Activated CD4-positive, alpha-beta T cell treated with anti-CD3 and anti-CD28 coated beads, Interleukin-2, Interleukin-6, amounts not matched to agents 100 ng/mL and 50 ng/mL, durations not matched to agents 16 hours and 8 hours (primary cell): ENCODE measurements at regions not wholly inside any gene's neighbourhood (a gene's known extent, or its start where the extent isn't known, plus 50 kb on each side); places are given as distances from the start of the nearest gene placed in this dataset.
"Not testable (repeated sequence)": the region's sequence is repeated elsewhere in the genome, so short reads cannot be mapped to it uniquely, and the experiment has no call there.

Source experiments
- DNase-seq: peaks from one replicate; pipeline ENCODE4 v3.0.0-alpha.2; 2020

DNA sequence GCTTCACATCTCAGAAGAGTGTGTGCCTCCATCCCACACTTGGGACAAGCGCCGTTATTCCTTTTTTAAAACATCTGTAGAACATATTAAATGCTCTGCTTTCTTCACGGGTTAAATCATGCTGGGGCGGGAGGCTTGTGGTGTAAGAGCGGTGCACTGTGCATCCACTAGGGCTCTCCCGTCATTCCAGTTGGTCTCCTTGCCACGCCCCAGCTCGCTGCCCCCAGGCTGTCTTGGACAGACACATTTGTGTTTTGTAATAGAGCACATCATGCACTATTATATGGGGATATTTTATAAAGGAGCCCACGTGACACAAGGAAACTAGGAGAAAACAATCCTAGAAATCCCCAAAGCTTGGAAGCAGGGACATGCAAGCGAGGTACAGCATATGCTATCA, 87.7 kb upstream of the PLGLB2 start:
- DNase-seq, result not testable (repeated sequence)

DNA sequence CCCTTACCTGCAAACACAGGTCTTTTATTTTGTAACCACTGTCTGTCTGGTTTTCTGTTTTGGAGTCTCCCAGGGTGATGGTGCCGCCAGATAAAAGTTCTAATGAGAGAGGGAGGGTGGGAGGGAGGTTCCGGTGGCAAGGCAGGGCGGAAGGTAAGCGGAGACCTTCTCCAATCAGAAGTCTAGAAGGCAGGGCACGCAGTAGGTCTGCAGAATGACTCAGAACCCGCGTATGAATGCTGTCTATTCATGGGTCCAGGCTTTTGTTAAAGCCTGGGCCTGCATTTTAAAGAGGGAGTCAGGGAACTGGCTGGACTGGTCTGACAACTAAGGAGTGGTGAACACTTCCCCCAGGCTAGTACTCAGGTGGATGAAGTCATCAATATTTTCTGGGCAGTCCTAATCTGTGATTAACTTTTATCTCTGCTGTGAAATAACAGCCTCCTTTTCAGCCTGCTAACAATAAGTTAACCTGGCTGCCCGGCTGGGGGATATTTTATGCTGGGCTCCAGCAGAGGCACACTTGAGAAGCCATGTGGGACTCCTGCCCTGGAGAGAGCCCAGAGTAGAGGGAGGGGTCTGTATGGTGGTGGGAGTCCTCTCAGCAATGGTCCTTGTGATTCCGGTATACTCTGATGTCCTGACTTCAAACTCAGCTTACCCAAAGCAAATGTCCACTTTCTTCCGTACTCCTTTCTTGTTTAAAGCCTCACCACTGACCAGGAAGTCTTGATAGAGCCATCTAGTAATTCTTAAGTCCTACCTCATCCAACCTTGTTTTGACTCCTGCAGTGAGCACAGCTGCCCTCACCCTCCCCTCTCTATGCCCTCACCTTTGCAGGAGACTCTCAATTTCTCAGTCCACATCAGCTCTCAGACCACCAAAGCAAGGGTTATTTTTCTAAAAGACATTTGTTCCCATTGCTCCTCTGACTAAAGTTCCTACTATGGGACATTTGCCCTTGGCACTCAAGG, 85.3 kb upstream of the PLGLB2 start:
- DNase-seq, result not testable (repeated sequence)

DNA sequence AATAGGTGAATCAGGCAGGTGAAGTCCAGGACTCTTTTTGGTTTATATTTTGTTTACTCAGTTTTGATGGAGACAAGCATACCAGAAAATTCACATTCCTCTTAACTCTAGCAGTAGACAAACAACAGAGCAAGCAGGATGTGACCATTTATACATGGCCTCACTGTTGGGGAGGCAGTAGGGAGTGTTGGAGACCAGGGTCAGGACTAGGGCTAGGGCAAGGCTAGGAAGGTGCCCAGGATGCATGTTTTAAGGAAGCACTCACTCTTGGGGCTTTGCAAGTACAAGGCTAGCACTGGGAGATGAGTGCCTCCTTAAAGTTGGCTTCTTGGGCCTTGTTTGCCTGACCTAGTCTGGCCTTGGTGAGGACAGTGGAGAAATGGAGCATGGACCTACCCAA, 84.5 kb upstream of the PLGLB2 start:
- DNase-seq, result not testable (repeated sequence)

DNA sequence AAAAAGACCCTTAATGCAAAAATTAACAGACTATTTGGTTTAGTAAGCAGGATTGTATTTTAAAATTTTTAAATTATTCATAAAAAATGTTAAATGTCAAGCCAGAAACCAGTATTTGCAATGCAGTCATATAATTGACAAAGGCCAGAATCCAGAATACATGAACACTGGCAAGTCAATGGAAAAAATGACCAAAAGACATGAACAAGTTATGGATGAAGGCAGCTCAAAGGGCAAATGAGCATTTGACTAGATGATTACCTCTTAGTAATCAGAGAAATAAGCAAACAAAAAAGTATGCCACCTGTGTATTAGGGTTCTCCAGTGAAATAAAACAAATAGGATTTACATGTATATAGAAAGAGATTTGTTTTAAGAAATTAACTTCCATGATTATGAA, 80.9 kb upstream of the PLGLB2 start:
- not testable (repeated sequence) for DNase-seq

DNA sequence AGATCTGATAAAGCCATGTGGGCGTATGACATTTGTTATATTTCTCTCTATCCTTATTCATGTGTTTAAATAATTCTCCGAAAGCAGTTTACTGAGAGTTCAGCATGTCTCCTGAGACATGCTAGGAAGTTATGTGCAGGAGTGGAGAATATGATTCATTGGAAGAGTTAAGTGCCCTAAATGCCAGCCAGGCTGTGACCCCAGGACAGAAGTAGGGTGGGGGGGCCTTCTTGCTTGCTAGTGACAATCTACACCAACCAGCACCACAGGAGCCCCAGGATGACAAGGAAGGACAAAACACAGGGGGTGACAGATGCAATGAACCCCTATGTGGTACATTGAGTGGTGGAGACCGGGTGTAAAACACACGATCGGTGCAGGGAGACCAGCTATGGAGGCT, 79.5 kb upstream of the PLGLB2 start:
- DNase-seq, result not testable (repeated sequence)

DNA sequence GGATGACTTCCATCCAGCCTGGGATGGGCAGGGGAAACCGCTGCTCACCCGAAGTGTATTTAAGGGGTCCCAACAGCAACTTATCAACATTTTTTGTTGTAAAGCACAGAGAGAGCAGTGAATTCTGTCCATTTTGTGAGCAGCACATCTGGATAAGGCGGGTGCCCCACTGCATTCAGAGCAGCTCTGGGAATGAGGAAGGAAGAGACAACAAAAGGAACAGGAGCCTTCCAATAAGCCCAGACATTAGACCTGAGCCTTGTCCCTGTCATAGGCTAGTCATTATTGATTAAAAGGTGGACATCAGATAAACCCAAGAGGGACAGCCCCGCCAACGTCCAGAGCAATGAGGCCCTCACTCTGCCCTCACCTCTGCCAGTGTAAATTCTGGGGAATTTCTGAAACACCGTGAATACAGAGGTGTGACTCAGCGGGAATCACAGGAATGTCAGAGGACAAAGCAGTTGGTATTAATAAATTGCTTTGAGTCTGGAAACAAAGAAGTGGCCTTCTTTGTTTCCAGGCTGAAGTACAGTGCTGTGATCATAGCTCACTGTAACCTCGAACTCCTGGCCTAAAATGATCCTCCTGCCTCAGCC, 78.2 kb upstream of the PLGLB2 start:
- DNase-seq, result not testable (repeated sequence)

DNA sequence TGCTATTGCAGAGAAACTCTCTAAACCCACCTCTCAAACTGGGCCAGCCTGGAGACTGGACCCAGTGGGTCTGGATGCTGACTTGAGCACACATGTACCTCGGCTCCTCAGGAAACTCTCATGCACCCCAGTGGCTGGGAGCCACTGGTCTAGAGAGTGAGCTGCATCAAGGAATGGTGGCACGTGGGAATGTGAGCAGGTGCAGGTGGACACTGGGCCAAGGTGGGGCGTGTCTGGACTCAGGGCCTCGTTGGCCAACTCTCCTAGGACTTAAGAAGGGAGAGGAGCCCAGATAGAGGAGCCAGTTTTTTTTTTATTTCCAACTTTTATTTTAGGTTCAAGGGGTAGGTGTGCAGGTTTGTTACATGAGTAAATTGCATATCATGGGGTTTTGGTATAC, 75.5 kb upstream of the PLGLB2 start:
- DNase-seq, result not testable (repeated sequence)

DNA sequence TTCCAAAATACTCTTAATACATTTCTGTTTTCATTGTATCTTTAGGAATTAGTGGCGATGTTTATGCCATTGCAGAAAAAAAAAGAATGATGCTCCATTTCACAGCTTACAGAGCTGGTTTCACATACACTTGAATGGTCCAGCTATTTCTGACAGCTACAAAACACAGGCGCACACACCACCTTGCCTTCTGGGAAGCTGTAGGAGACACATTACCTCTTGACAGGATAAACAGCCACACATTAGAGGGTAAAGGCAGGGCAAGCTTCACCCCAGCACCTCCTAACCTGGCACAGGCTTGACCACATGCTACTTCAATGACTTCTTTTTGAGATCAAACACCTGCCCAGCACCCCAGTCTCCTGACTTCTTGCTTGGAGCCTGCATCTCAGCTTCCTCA, 73.2 kb upstream of the PLGLB2 start:
- DNase-seq, result not testable (repeated sequence)

DNA sequence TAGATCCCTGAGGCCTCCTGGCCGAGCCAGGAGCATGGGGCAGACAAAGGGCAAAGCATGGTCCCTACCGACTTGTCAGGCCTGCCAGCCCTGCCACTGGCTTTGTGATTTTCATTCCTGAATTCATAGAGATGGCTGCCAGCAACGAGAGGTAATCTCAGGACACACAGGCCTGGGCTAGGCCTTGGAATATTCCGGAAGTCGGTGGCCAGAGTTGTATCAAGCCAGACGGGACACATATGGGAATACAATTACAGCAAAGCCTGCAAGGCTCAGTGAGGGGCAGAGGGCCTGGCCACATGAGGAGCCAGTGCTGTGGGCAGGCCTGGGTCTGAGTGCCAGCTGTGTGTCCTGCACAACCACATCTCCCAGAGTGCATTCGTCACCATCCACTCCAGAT, 72.4 kb upstream of the PLGLB2 start:
- not testable (repeated sequence) for DNase-seq

DNA sequence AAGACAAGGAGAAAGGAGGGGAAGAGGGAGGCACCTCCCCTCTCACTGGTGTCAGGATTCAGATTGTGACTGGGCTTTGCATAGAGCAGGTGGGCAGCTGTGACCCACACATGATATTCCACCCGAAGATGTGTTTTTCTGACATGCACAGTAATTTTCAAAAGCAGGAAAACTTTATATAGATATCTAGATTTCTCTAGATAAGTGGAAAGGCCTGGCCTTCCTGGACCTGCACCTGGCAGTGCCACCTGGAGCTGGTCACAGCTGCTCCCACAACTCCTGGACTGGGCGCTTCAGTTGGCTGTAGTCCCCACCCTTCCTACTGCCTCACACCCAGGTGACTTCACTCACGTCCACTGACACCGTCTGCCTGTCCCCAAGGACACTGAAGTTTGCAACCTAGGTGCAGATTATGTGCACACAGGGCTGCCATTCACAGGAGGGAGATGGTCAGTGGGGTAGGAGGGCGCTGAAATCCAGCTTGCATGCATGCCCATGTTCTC, 70.4 kb upstream of the PLGLB2 start:
- not testable (repeated sequence) for DNase-seq

DNA sequence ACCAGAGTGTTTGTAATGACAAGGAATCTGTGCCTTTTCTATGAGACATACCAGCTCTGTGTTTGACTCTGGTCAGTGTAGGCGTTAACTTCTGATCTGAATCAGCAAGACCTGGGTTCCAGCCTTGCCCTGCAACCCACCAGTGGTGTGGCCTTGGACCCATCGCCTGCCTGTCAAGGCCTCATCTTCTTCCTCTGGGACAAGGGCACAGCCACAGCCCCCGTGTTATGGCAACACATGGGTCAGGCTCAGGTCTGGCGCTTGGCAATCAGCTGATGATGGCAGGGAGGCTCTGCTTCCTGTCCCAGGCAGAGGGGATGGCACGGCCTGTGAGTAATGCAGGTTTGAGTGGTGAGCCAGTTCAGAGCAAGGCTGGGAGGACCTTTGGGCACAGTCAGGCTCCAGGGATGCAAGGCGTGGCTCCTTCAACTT, 69.1 kb upstream of the PLGLB2 start:
- not testable (repeated sequence) for DNase-seq

DNA sequence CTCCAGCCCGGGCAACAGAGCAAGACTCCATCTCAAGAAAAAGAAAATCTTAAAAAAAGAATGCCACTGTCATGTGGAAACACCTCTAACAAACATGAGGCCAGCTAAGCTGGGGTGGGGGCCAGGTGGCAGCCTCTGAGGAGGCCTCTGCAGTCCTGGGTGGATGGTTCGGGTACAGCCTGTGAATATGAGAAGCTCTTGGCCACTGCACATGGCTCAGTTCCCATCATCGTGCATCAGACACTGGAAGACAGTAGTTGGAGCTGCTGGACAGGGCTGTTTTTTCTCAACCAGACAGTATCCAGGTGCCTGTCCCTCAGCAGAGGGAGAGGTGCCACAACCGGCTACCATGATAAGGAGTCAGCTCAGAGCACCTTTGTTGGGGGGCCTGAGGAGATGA, 67.9 kb upstream of the PLGLB2 start:
- DNase-seq, result not testable (repeated sequence)

DNA sequence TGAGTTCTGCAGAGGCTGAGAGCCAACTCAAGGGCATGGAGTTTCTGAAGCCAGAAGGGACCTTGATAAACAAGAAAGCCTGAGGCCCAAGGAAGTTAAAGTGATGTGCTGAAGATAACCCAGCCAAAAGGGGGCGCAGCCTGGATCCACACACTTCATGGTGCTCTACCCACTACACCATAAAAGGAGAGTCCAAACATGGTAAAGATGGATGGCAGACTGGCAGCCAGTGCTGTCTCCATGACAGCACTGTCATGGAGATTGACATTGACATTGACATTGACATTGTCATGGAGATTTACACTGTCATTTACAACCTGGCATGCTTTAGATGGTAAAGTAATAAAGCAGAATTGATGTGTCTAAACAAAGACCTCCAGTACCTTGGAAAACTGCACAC, 67.2 kb upstream of the PLGLB2 start:
- DNase-seq, result not testable (repeated sequence)

DNA sequence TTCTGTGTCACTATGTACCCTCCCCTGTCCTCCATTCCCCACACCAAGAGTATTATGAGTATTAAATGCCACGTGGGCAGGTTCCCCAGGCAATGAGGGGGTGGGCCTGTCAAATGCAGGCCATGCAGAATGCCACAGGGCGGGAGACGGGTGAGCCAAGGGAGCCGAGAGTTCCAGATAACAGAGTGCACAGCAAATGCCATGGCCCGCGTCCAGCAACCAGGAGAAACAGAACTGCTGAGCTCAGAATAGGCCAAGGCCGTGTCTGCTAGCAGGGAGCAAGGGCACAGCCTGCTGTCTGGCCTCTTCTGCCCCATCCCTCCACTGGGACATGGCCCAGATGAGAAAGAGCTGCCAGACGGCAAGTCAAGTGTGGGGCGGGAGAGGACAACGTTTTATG, 64.4 kb upstream of the PLGLB2 start:
- DNase-seq, result not testable (repeated sequence)

DNA sequence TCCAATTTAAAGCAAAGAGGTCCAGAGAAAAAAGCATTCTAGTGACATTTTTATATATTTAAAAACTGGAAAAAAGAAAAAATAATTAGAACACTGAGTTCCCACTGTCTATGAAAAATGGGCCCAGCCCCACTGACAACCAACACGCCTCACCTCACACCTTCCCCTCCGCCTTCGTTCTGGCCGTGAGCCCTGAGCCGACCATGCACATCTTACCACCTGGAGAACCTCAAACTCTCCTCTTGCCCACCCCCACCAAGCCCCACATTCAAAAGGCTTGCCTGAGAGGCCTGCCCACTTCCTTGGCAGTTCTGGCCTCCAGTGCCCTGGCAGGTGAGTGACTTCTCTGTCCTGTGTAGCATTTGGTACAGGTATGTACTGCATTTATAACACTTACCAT, 63.9 kb upstream of the PLGLB2 start:
- DNase-seq, result not testable (repeated sequence)

DNA sequence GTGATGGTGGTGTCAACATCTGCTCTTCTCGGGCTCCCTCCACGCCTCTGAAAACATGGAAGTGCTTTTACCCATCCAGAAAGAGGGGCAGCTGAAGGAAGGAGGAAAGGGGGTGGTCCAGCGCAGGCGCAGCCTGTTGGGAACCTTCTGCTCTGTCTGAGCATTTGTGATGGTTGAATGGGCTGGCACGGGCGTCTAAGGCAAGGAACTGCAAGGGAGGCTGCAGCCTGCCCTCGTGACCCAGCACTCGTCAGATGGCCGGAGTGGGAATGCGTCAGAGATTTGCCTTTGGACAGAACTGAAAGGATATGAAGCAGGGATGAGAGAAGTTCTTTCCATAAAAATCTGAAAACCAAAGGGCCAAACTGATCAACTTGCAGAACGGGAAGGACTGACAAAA, 62.3 kb upstream of the PLGLB2 start:
- DNase-seq, result not testable (repeated sequence)

DNA sequence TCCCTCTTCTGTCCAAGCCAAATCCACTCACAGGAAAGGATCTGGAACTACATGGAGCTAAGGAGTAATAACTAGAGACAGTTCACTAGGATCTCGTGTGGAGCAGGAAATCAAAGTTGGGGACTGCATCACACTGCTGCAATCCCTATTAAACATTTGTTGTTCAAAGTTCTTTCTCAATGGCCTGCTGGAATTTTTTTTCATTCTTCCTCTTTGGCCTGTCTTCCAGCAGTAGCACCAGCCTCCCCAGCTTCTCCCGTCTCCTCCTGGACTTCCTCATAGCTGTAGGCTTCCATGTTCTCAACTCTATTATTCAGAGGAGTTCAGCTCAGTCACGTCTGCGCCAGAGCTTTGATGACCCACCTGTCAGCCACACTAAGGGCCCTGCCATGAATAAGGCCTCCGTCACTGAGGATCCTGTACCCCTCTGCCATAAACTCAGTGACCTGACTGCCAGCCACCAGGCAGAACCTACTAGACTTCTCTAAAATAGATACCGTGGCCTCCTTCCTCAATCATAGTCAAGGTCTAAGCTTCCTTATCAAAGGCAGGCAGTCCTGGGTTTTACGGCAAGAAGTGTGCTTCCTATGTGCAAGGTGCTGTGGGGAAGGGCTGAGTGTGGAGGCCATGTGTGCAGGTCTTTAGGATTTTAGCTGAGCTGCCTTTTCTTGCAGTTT, 60.9 kb upstream of the PLGLB2 start:
- DNase-seq, result not testable (repeated sequence)

DNA sequence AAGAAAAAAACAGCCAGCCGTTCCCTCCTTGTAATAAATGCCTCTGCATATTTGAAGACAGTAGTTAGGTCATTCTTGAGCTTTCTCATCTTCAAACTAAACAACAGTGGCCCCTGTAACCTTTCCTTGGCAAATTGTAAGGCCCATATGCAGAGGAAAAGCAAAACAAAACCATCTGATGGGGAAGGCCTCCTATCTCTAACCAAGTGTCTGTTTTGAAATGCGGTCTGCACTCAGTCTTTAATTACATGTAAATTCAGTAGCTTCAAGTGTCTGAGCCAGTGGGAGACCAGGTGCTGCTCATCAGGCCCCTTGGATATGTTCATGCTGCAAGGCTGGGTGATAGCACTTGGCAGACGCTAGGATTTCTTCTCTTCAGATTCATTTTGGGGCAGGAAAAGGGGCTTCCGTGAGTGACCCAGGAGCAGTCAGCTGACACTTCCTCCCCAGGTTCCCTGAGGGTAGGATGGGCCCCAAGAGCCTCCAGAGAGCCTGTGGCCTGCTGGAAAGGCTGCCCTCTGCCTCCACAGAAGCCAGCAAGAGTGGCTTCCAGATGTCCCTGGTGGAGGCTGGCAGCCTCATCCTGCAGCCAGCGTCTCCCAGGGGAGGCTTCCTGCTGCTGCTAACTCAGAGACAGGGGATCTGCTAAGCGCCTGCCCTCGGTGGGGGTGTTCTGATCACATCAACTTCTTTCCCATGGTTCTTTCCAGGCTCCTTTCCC, 60.2 kb upstream of the PLGLB2 start:
- DNase-seq, result not testable (repeated sequence)

DNA sequence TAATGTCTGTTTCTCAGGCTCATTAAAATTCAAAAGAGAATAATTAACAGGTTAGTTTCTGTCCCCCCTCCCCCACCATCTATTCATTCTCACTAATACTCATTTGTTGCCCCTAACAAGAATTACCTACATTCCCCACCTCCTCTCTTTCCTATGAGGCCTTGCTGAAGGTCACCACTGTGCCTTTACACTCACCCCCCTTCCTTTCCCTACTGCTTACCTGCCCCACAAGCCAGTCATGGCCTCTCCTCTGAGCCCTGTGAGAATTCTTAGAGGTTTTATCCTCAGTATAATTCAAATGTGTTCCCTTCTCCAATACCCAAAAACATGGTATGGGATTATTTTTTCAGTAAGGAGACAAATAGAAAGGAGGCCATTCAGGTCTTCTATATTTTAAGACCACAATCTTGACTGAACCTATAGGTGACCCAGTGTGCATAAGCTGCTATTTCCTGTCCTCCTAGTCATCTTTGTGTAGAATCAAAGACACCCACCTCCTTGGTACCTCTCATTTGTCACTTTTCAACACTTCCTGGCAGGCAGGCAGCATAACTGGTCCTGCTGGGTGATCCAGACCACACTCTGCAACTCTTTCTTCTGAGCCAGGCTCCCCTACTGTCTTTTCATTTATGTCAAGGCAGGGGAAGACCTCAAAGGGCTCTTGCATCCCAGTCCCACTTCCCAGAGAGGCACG, 55.8 kb upstream of the PLGLB2 start:
- DNase-seq, result not testable (repeated sequence)

DNA sequence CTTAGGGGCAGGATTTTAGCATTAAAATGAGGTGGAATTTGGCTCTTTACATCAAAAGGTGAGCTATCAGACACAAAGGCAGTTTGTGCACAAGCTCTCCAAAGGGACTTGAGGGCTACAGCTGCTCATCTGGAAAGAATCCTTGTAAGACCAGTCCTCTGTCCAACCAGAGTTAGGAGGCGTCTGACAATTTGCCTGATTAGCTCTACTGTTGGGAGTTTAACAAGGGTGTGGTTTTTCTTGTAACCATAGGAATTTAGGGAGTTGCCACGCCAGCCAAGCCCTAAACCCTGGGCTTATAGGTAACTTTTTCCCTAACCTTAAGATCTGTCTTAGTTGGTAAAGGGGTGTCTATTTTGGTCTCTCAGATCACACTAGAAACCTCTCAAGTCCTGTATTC, 55.0 kb upstream of the PLGLB2 start:
- not testable (repeated sequence) for DNase-seq

DNA sequence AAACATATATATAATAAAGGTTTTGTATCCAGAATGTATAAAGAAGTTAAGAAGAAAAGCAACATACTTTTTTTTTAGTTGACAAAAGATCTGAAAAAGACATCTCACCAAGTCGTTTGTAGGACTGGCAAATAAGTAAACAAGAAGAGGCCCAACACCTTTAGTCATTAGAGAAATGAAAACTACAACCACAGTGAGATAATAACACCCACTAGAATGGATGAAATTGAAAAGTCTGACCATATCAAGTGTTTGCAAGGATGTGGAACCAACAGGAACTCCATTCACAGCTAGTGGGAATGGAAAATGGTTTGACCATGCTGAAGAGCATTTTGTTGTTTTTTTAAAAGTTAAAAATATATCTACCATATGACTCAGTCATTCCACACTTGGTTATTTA, 54.0 kb upstream of the PLGLB2 start:
- not testable (repeated sequence) for DNase-seq
